Trophoblast cell (in vitro differentiated cells and primary cell): ENCODE measurements at regions not wholly inside any gene's neighbourhood (a gene's known extent, or its start where the extent isn't known, plus 50 kb on each side); places are given as distances from the start of the nearest gene placed in this dataset.
A peak's percentile ranks its signal among the peaks of the same experiment; 100 is the strongest.
"Not testable (repeated sequence)": the region's sequence is repeated elsewhere in the genome, so short reads cannot be mapped to it uniquely, and the experiment has no call there.

Source experiments
- DNase-seq, 2 donors: peaks; one replicate each; pipeline ENCODE4 v3.0.0-alpha.2; 2016
- H2AFZ ChIP-seq: 2 replicates; pipeline ENCODE4 v1.6.1; 2013; ENCODE audit warnings: low read length, moderate library complexity, mild to moderate bottlenecking; ENCODE audit not compliant: insufficient read depth, poor library complexity
- H2AK5ac ChIP-seq: 2 replicates; pipeline ENCODE4 v1.6.1; 2013; ENCODE audit warnings: mild to moderate bottlenecking, low read length
- H2BK120ac ChIP-seq: 2 replicates; pipeline ENCODE4 v1.6.1; 2013; ENCODE audit warnings: low read length, mild to moderate bottlenecking, moderate library complexity; ENCODE audit not compliant: insufficient read depth, poor library complexity
- H2BK12ac ChIP-seq: 2 replicates; pipeline ENCODE4 v1.6.1; 2013; ENCODE audit warnings: mild to moderate bottlenecking, low read length, moderate library complexity
- H2BK5ac ChIP-seq: 2 replicates; pipeline ENCODE4 v1.6.1; 2013; ENCODE audit warnings: low read length, low read depth, moderate library complexity, mild to moderate bottlenecking; ENCODE audit not compliant: poor library complexity
- H3K14ac ChIP-seq: 2 replicates; pipeline ENCODE4 v1.6.1; 2013; ENCODE audit warnings: mild to moderate bottlenecking, low read length
- H3K18ac ChIP-seq: 2 replicates; pipeline ENCODE4 v1.6.1; 2013; ENCODE audit warnings: mild to moderate bottlenecking, low read length
- H3K23ac ChIP-seq: 2 replicates; pipeline ENCODE4 v1.6.1; 2013; ENCODE audit warnings: low read length
- H3K27ac ChIP-seq: 2 replicates; pipeline ENCODE4 v1.5.1; 2013; ENCODE audit warnings: low read depth, mild to moderate bottlenecking, inconsistent platforms, low read length, moderate library complexity
- H3K27me3 ChIP-seq: 2 replicates; pipeline ENCODE4 v1.6.1; 2013; ENCODE audit warnings: inconsistent platforms, mild to moderate bottlenecking, low read length, moderate library complexity; ENCODE audit not compliant: insufficient read depth
- H3K36me3 ChIP-seq, 2 experiments: 1 replicate in 1 of 2; 2 replicates in 1 of 2; pipeline ENCODE4 v1.6.1; 2013; ENCODE audit warnings: low read length in 2 of 2, mild to moderate bottlenecking in 2 of 2, moderate library complexity in 1 of 2; ENCODE audit not compliant: insufficient read depth in 2 of 2, control insufficient read depth in 1 of 2
- H3K4ac ChIP-seq: 2 replicates; pipeline ENCODE4 v1.6.1; 2013; ENCODE audit warnings: low read depth, mild to moderate bottlenecking, low read length, moderate library complexity
- H3K4me1 ChIP-seq, 2 experiments: 1 replicate in 1 of 2; 2 replicates in 1 of 2; pipeline ENCODE4 v1.6.1; 2013; ENCODE audit warnings: low read length in 2 of 2, mild to moderate bottlenecking in 2 of 2, moderate library complexity in 1 of 2; ENCODE audit not compliant: insufficient read depth in 2 of 2, control insufficient read depth in 1 of 2
- H3K4me2 ChIP-seq: 2 replicates; pipeline ENCODE4 v1.6.1; 2013; ENCODE audit warnings: inconsistent platforms, mild to moderate bottlenecking, low read length, moderate library complexity
- H3K4me3 ChIP-seq: 2 replicates; pipeline ENCODE4 v1.5.1; 2013; ENCODE audit warnings: mild to moderate bottlenecking, low read depth, low read length, inconsistent platforms
- H3K79me1 ChIP-seq: one replicate; pipeline ENCODE4 v1.6.1; 2013; ENCODE audit warnings: low read length
- H3K79me2 ChIP-seq: 2 replicates; pipeline ENCODE4 v1.6.1; 2013; ENCODE audit warnings: low read length, mild to moderate bottlenecking; ENCODE audit not compliant: control insufficient read depth, insufficient read depth, poor library complexity
- H3K9ac ChIP-seq: 2 replicates; pipeline ENCODE4 v1.6.1; 2013; ENCODE audit warnings: mild to moderate bottlenecking, low read length
- H3K9me3 ChIP-seq: 2 replicates; pipeline ENCODE4 v1.6.1; 2013; ENCODE audit warnings: low read depth, mild to moderate bottlenecking, control low read depth, inconsistent platforms, low read length; ENCODE audit not compliant: insufficient read depth
- H4K12ac ChIP-seq: 2 replicates; pipeline ENCODE4 v1.6.1; 2013; ENCODE audit warnings: low read depth, mild to moderate bottlenecking, low read length, moderate library complexity
- H4K8ac ChIP-seq: 2 replicates; pipeline ENCODE4 v1.6.1; 2013; ENCODE audit warnings: low read depth, mild to moderate bottlenecking, low read length, moderate library complexity
- H4K91ac ChIP-seq: one replicate; pipeline ENCODE4 v1.6.1; 2013; ENCODE audit warnings: low read depth, mild to moderate bottlenecking, low read length, moderate library complexity
- WGBS: extraction: QIAGEN DNeasy Blood & Tissue Kit; methylation state at CpG from one replicate; pipeline ENCODE4 v1.1.7; 2013; ENCODE audit warnings: missing lambda C conversion rate; ENCODE audit not compliant: insufficient read length, insufficient coverage; ENCODE audit errors: extremely low coverage; 5-methylcytosine and 5-hydroxymethylcytosine counted together

GRCh38 chr2:11950896-11951295, 204.5 kb downstream of the LPIN1 start:
- H2BK120ac ChIP-seq = no peak overlapping the region
- no peak overlapping the region for H2BK12ac ChIP-seq
- H4K91ac ChIP-seq = no peak overlapping the region
- no peaks in the 10 kb centered on the region for H3K27me3 ChIP-seq
- H3K4ac ChIP-seq = no peak overlapping the region
- no peak overlapping the region for H2BK5ac ChIP-seq
- H4K12ac ChIP-seq = no peak overlapping the region
- H2AFZ ChIP-seq = no peak overlapping the region
- H3K36me3 ChIP-seq = no peaks in the 10 kb centered on the region
- H3K79me2 ChIP-seq = no peaks in the 10 kb centered on the region
- 100% methylated on average over 1 of the region's 2 CpGs for WGBS
- no peak overlapping the region for H3K18ac ChIP-seq
- H3K27ac ChIP-seq = no peak overlapping the region
- DNase-seq = peak in 1 of 2 donors; percentile 18
- no peak overlapping the region for H3K23ac ChIP-seq
- no peaks in the 10 kb centered on the region for H3K79me1 ChIP-seq
- H4K8ac ChIP-seq = no peak overlapping the region
- no peaks in the 10 kb centered on the region for H3K4me1 ChIP-seq
- H3K4me3 ChIP-seq = no peak overlapping the region
- H3K9me3 ChIP-seq = no peaks in the 10 kb centered on the region
- H3K4me2 ChIP-seq = no peak overlapping the region
- H2AK5ac ChIP-seq = no peak overlapping the region
- H3K9ac ChIP-seq = no peak overlapping the region
- no peak overlapping the region for H3K14ac ChIP-seq

- not testable (repeated sequence) for H3K79me2 ChIP-seq, DNase-seq, H2BK5ac ChIP-seq, H2AFZ ChIP-seq, H3K18ac ChIP-seq, H3K4me1 ChIP-seq, H2BK12ac ChIP-seq, H3K14ac ChIP-seq, H3K23ac ChIP-seq, H3K9me3 ChIP-seq, H3K27me3 ChIP-seq, H3K4ac ChIP-seq, H3K9ac ChIP-seq, H4K8ac ChIP-seq, H4K12ac ChIP-seq, H3K4me2 ChIP-seq, H3K79me1 ChIP-seq, H3K4me3 ChIP-seq, H3K36me3 ChIP-seq, H2AK5ac ChIP-seq, H3K27ac ChIP-seq, H2BK120ac ChIP-seq, H4K91ac ChIP-seq
- no CpG with 5 or more reads among the region's 6 CpGs for WGBS
Measured at GRCh38 chr2:11951492-11951891, 205.1 kb downstream of the LPIN1 start.

GRCh38 chr2:11953258-11953657, 206.8 kb downstream of the LPIN1 start:
- no peak overlapping the region for H3K18ac ChIP-seq
- no peak overlapping the region for H4K12ac ChIP-seq
- H3K4me1 ChIP-seq = no peaks in the 10 kb centered on the region
- H3K9me3 ChIP-seq = no peaks in the 10 kb centered on the region
- no peak overlapping the region for H2BK12ac ChIP-seq
- no peak overlapping the region for H3K4me2 ChIP-seq
- H2BK120ac ChIP-seq = no peak overlapping the region
- H3K23ac ChIP-seq = no peak overlapping the region
- no peak overlapping the region for H2AFZ ChIP-seq
- no peak overlapping the region for H3K9ac ChIP-seq
- H3K4ac ChIP-seq = no peak overlapping the region
- H3K79me2 ChIP-seq = no peaks in the 10 kb centered on the region
- no peak overlapping the region for H3K27ac ChIP-seq
- no peak overlapping the region for H2AK5ac ChIP-seq
- H4K91ac ChIP-seq = no peak overlapping the region
- WGBS = no CpG with 5 or more reads among the region's 3 CpGs
- H2BK5ac ChIP-seq = no peak overlapping the region
- H4K8ac ChIP-seq = no peak overlapping the region
- no peak for DNase-seq
- H3K14ac ChIP-seq = no peak overlapping the region
- H3K4me3 ChIP-seq = no peak overlapping the region
- no peaks in the 10 kb centered on the region for H3K27me3 ChIP-seq
- H3K79me1 ChIP-seq = no peaks in the 10 kb centered on the region
- no peaks in the 10 kb centered on the region for H3K36me3 ChIP-seq

GRCh38 chr2:11955314-11955713, 208.9 kb downstream of the LPIN1 start:
- Histone ChIP-seq H4K8ac (no peak overlapping the region), H3K4ac (no peak overlapping the region), H3K79me1 (no peaks in the 10 kb centered on the region), H2BK12ac (no peak overlapping the region), H3K27me3 (no peaks in the 10 kb centered on the region), H4K91ac (no peak overlapping the region), H3K4me3 (no peak overlapping the region), H2BK5ac (no peak overlapping the region), H3K79me2 (no peaks in the 10 kb centered on the region), H3K4me1 (no peaks in the 10 kb centered on the region), H3K27ac (no peak overlapping the region), H2AFZ (no peak overlapping the region), H4K12ac (no peak overlapping the region), H3K36me3 (no peaks in the 10 kb centered on the region), H3K9ac (no peak overlapping the region), H2BK120ac (no peak overlapping the region), H3K4me2 (no peak overlapping the region), H2AK5ac (no peak overlapping the region), H3K18ac (no peak overlapping the region), H3K9me3 (no peaks in the 10 kb centered on the region), H3K14ac (no peak overlapping the region), H3K23ac (no peak overlapping the region)
- no CpG with 5 or more reads among the region's 2 CpGs for WGBS
- DNase-seq = no peak
